ENCODE measurements at regions not wholly inside any gene's neighbourhood (a gene's known extent, or its start where the extent isn't known, plus 50 kb on each side); places are given as distances from the start of the nearest gene placed in this dataset.

DNA sequence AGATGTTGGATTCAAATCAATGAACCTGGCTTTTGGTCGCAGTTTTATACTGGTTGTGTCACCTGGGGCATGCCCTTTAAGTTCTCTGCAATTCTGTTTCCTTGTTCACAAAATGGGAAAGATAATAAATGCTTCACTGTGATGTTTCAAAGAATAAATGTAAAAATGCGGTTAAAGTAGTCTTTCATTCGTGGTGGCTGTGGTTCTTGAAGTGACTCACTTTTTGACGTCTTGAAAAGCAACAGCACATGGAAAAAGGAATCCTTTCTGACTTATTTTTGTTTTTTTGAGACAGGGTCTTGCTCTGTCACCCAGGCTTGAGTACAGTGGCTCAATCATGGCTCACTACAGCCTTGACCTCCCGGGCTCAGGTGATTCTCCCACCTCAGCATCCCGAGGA is 88.4 kb upstream of the SLIT3 start:
- TF ChIP-seq CTCF (IDR thresholded peaks at IDR 0.05) (no peak), EZH2 (IDR thresholded peaks at IDR 0.05) (no peak)

All from neural progenitor cell (in vitro differentiated cells).